Erythroblast (primary cell): ENCODE measurements at regions not wholly inside any gene's neighbourhood (a gene's known extent, or its start where the extent isn't known, plus 50 kb on each side); places are given as distances from the start of the nearest gene placed in this dataset.

Experiments used
- GATA1 ChIP-seq: IDR thresholded peaks from 2 replicates; pipeline ENCODE4 v1.6.1; 2011; ENCODE audit warnings: low read depth, mild to moderate bottlenecking, control low read depth, low read length, moderate library complexity
- POLR2A ChIP-seq: IDR thresholded peaks from 2 replicates; pipeline ENCODE4 v1.6.1; 2011; ENCODE audit warnings: mild to moderate bottlenecking, low read length

DNA sequence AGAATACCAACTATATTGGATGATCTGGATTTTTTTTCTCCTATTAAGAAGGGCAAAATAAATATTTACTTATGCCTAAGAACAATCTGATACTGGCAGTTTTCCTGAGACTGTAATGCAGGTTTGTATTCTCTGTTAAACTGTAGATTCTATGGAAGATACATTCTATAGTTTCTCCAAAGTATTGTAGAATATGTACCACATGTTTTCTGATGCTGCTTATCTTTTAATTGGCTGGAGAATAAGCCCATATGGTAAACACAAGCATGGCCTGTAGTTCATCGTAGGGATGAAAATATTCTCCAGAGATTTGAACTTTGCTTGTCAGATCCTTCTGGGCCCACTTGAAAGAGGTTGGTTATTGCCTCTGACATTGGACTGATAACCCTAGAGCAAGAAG, 99.1 kb downstream of the CENPW start:
- TF ChIP-seq POLR2A: no peak
- no peak for TF ChIP-seq GATA1
